Smooth muscle cell (in vitro differentiated cells): ENCODE measurements at regions not wholly inside any gene's neighbourhood (a gene's known extent, or its start where the extent isn't known, plus 50 kb on each side); places are given as distances from the start of the nearest gene placed in this dataset.

Experiments used
- DNase-seq: peaks from one replicate; lab custom pipeline; 2025; ENCODE audit not compliant: unreplicated experiment; lab: John Stamatoyannopoulos, UW
- H2AFZ ChIP-seq: fragments of 200-600 bp; sonication (generic); 2 replicates; pipeline ENCODE4 v1.6.0; 2016; ENCODE audit warnings: antibody characterized with exemption, low read depth, mild to moderate bottlenecking
- H3F3A ChIP-seq: fragments of 200-600 bp; sonication (generic); 2 replicates; pipeline ENCODE4 v1.6.0; 2017; ENCODE audit warnings: antibody characterized with exemption, low read depth
- H3K27ac ChIP-seq: fragments of 200-600 bp; sonication (generic); 2 replicates; pipeline ENCODE4 v1.5.1; 2016; ENCODE audit warnings: low read depth, mild to moderate bottlenecking
- H3K27me3 ChIP-seq: fragments of 200-600 bp; sonication (generic); 2 replicates; pipeline ENCODE4 v1.6.1; 2016; ENCODE audit warnings: low read depth, mild to moderate bottlenecking
- H3K36me3 ChIP-seq: fragments of 200-600 bp; sonication (generic); 2 replicates; pipeline ENCODE4 v1.5.1; 2016; ENCODE audit warnings: low read depth
- H3K4me1 ChIP-seq: fragments of 200-600 bp; sonication (generic); 2 replicates; pipeline ENCODE4 v1.5.1; 2016; ENCODE audit warnings: low read depth
- H3K4me2 ChIP-seq: fragments of 200-600 bp; sonication (generic); 2 replicates; pipeline ENCODE4 v1.6.0; 2016; ENCODE audit warnings: mild to moderate bottlenecking
- H3K4me3 ChIP-seq: fragments of 200-600 bp; sonication (generic); 2 replicates; pipeline ENCODE4 v1.5.1; 2016; ENCODE audit warnings: mild to moderate bottlenecking
- H3K79me2 ChIP-seq: fragments of 200-600 bp; sonication (generic); 2 replicates; pipeline ENCODE4 v1.6.0; 2016; ENCODE audit warnings: low read depth, mild to moderate bottlenecking
- H3K9ac ChIP-seq: fragments of 200-600 bp; sonication (generic); 2 replicates; pipeline ENCODE4 v1.6.0; 2016; ENCODE audit warnings: low read depth
- H3K9me3 ChIP-seq: fragments of 200-600 bp; sonication (generic); replicated peaks from 2 replicates; pipeline ENCODE4 v1.5.1; 2016; ENCODE audit warnings: low read depth
- H4K20me1 ChIP-seq: fragments of 200-600 bp; sonication (generic); 2 replicates; pipeline ENCODE4 v1.6.0; 2016; ENCODE audit warnings: low read depth
- WGBS: methylation state at CpG from one replicate; pipeline ENCODE4 v1.1.7; 2016; ENCODE audit warnings: low lambda C conversion rate; 5-methylcytosine and 5-hydroxymethylcytosine counted together
- TF ChIP-seq, protein P1 (sequence below): fragments of 200-600 bp; sonication (generic); IDR thresholded peaks from 2 replicates; pipeline ENCODE4 v1.5.1; 2017; ENCODE audit warnings: borderline replicate concordance, mild to moderate bottlenecking, antibody characterized with exemption; ENCODE audit not compliant: insufficient read depth, poor library complexity, severe bottlenecking

DNA sequence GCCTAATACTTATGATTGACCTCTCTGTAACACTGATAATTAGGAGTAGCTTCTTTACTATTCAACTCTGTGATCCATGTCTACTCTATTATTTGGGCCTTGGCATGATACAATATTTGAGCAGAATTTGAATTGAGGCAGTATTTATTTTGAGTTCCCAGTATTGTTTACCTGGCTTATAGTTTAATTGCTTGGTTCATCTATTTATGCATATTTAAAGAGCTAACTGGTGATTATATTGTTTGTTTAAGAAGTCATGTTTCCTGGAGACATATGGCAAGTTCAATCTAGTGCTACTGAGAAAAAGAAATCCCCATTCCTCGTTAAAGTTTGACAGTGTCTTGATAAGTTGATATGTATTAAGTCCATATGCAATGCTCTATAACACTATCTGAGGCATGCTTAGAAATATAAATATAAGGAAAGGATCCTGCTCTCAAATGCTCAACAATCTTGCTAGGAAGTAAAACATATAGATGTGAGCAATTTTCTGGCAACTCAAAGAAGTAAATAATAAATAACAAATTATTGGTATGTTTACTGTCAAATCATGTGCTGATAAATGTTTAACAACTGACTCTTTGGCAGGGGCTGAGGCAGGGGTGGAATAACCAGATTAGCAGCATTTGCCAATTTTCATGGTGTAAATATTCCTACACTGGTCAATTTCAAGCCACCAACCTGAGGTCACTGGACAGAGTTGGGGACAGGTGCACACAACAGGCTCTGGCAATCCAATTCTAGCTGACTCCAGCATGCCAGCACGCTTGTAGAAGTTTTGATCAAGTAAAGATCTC, 430.2 kb upstream of the PIK3C3 start:
- DNase-seq: no peak
- H3K79me2 ChIP-seq: no peaks in the 10 kb centered on the region
- H3K9me3 ChIP-seq: no peaks in the 10 kb centered on the region
- no peaks in the 10 kb centered on the region for H3K4me1 ChIP-seq
- H4K20me1 ChIP-seq: no peaks in the 10 kb centered on the region
- no peak overlapping the region for H3K27ac ChIP-seq
- H3F3A ChIP-seq: no peaks in the 10 kb centered on the region
- no peaks in the 10 kb centered on the region for H3K36me3 ChIP-seq
- H3K4me2 ChIP-seq: no peak overlapping the region
- no peak overlapping the region for H3K4me3 ChIP-seq
- no peaks in the 10 kb centered on the region for H3K27me3 ChIP-seq
- 59% methylated on average over 2 of the region's 2 CpGs for WGBS
- no peak overlapping the region for H2AFZ ChIP-seq
- TF ChIP-seq, protein P1, sequence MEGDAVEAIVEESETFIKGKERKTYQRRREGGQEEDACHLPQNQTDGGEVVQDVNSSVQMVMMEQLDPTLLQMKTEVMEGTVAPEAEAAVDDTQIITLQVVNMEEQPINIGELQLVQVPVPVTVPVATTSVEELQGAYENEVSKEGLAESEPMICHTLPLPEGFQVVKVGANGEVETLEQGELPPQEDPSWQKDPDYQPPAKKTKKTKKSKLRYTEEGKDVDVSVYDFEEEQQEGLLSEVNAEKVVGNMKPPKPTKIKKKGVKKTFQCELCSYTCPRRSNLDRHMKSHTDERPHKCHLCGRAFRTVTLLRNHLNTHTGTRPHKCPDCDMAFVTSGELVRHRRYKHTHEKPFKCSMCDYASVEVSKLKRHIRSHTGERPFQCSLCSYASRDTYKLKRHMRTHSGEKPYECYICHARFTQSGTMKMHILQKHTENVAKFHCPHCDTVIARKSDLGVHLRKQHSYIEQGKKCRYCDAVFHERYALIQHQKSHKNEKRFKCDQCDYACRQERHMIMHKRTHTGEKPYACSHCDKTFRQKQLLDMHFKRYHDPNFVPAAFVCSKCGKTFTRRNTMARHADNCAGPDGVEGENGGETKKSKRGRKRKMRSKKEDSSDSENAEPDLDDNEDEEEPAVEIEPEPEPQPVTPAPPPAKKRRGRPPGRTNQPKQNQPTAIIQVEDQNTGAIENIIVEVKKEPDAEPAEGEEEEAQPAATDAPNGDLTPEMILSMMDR: no peak
- no peak overlapping the region for H3K9ac ChIP-seq

DNA sequence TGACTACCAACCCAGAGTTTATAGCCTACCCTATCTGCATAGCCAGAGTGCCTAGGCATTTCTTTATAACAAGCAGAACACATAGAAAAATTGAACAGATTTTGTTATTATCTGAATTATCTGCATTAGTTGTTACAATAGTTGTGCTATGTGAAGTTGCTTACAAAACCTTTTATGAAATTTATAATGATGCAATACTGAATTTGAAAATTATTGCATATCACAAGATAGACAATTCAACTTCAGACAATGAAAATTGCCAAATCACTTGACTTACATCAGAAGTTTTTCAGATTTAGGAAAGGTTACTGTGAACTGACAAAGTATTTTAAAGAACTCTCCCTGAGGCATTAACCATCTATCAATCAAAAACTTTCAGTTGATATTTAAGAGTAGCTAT, 437.9 kb upstream of the PIK3C3 start:
- Histone ChIP-seq H2AFZ (no peak overlapping the region), H3K36me3 (no peaks in the 10 kb centered on the region), H3K27ac (no peak overlapping the region), H3K27me3 (no peaks in the 10 kb centered on the region), H4K20me1 (no peaks in the 10 kb centered on the region), H3K9me3 (no peaks in the 10 kb centered on the region), H3K9ac (no peak overlapping the region), H3K79me2 (no peaks in the 10 kb centered on the region), H3K4me1 (no peaks in the 10 kb centered on the region), H3K4me3 (no peak overlapping the region), H3K4me2 (no peak overlapping the region), H3F3A (no peaks in the 10 kb centered on the region)
- no peak for DNase-seq
- TF ChIP-seq, protein P1: no peak

DNA sequence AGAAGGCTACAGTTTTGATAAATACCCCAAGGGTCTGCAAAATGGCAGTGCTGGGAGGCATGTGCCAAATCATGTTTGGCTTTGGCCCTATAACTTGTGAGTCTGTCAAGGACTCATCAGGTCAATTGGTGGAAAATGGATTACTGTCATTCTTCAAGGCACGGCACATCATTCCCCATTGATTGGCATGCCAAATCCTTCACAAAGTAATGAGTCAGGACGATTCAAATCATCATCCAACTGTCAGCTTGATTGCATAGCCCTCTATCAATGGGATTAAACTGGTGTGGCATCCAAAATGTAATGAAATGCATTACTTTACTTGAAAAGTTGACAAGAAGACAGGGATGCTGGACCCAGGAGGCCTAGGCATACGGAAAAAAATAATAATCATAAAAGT, 441.6 kb upstream of the PIK3C3 start:
- WGBS: 94% methylated on average over 3 of the region's 3 CpGs
- Histone ChIP-seq H3K4me1 (no peaks in the 10 kb centered on the region), H2AFZ (no peak overlapping the region), H3K9me3 (no peaks in the 10 kb centered on the region), H3F3A (no peaks in the 10 kb centered on the region), H3K27me3 (no peaks in the 10 kb centered on the region), H3K79me2 (no peaks in the 10 kb centered on the region), H3K9ac (no peak overlapping the region), H3K27ac (no peak overlapping the region), H3K4me3 (no peak overlapping the region), H3K36me3 (no peaks in the 10 kb centered on the region), H3K4me2 (no peak overlapping the region), H4K20me1 (no peaks in the 10 kb centered on the region)
- DNase-seq: no peak
- TF ChIP-seq, protein P1: no peak

DNA sequence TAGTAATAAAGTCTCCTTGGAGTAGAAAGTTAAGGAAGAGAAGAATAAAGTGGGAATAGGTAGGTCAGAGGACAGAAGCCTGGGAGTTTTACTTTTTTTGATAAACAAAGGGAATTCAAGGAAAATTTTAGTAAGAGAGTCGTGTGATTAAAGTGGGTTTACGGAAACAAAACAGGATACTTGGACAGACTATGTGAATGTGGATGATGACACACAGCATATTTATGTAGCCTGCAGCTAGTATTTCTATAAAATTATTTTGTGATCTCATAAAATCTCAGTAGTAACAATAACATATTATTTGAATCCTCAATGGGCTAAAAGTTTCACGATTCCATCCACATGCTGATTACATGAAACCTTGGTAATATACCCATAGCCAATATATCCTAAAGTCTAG, 450.7 kb upstream of the PIK3C3 start:
- WGBS: 94% methylated on average over 3 of the region's 3 CpGs
- H3K9me3 ChIP-seq: no peaks in the 10 kb centered on the region

More for the DNA sequence above, 450.7 kb upstream of the PIK3C3 start:
- Histone ChIP-seq H3K4me3 (no peak overlapping the region), H3K4me2 (no peak overlapping the region), H3K79me2 (no peaks in the 10 kb centered on the region), H3K4me1 (no peaks in the 10 kb centered on the region), H3K27ac (no peak overlapping the region), H3F3A (no peaks in the 10 kb centered on the region), H2AFZ (no peak overlapping the region), H3K9ac (no peak overlapping the region), H3K36me3 (no peaks in the 10 kb centered on the region), H4K20me1 (no peaks in the 10 kb centered on the region), H3K27me3 (no peaks in the 10 kb centered on the region)
- no peak for DNase-seq
- TF ChIP-seq, protein P1: no peak
